ENCODE measurements at regions not wholly inside any gene's neighbourhood (a gene's known extent, or its start where the extent isn't known, plus 50 kb on each side); places are given as distances from the start of the nearest gene placed in this dataset.

GRCh38 chr2:40037303-40037702 lies 258.2 kb upstream of the THUMPD2 start:
- TF ChIP-seq TAF1 (IDR thresholded peaks at IDR 0.05; ENCODE audit: borderline replicate concordance, insufficient read depth, low read length): no peak
- no peak for TF ChIP-seq POLR2AphosphoS5 (IDR thresholded peaks at IDR 0.05; ENCODE audit: low read depth, low read length)
- TF ChIP-seq FOXP2 (optimal IDR thresholded peaks at IDR 0.05; ENCODE audit: borderline replicate concordance, extremely low read depth, extremely low read length, insufficient read depth): no peak
- no peak for TF ChIP-seq SIN3A (IDR thresholded peaks at IDR 0.05; ENCODE audit: borderline replicate concordance, insufficient read depth, low read length)
- TF ChIP-seq REST (IDR thresholded peaks at IDR 0.05; ENCODE audit: insufficient read depth in 1 of 2, low read depth in 2 of 2, low read length in 2 of 2): no peak

- TF ChIP-seq SIN3A (IDR thresholded peaks at IDR 0.05; ENCODE audit: borderline replicate concordance, insufficient read depth, low read length) (no peak), FOXP2 (optimal IDR thresholded peaks at IDR 0.05; ENCODE audit: borderline replicate concordance, extremely low read depth, extremely low read length, insufficient read depth) (no peak), REST (IDR thresholded peaks at IDR 0.05; ENCODE audit: insufficient read depth in 1 of 2, low read depth in 2 of 2, low read length in 2 of 2) (no peak), POLR2AphosphoS5 (IDR thresholded peaks at IDR 0.05; ENCODE audit: low read depth, low read length) (no peak)
Measured at GRCh38 chr2:40036241-40036640, 257.2 kb upstream of the THUMPD2 start.

- TF ChIP-seq SIN3A (IDR thresholded peaks at IDR 0.05; ENCODE audit: borderline replicate concordance, insufficient read depth, low read length) (no peak), TAF1 (IDR thresholded peaks at IDR 0.05; ENCODE audit: borderline replicate concordance, insufficient read depth, low read length) (no peak), FOXP2 (optimal IDR thresholded peaks at IDR 0.05; ENCODE audit: borderline replicate concordance, extremely low read depth, extremely low read length, insufficient read depth) (no peak), POLR2AphosphoS5 (IDR thresholded peaks at IDR 0.05; ENCODE audit: low read depth, low read length) (no peak), REST (IDR thresholded peaks at IDR 0.05; ENCODE audit: insufficient read depth in 1 of 2, low read depth in 2 of 2, low read length in 2 of 2) (no peak)
Measured at GRCh38 chr2:40034801-40035200, 255.7 kb upstream of the THUMPD2 start.

- TF ChIP-seq FOXP2 (optimal IDR thresholded peaks at IDR 0.05; ENCODE audit: borderline replicate concordance, extremely low read depth, extremely low read length, insufficient read depth) (no peak), POLR2AphosphoS5 (IDR thresholded peaks at IDR 0.05; ENCODE audit: low read depth, low read length) (no peak), SIN3A (IDR thresholded peaks at IDR 0.05; ENCODE audit: borderline replicate concordance, insufficient read depth, low read length) (no peak), TAF1 (IDR thresholded peaks at IDR 0.05; ENCODE audit: borderline replicate concordance, insufficient read depth, low read length) (no peak), REST (IDR thresholded peaks at IDR 0.05; ENCODE audit: insufficient read depth in 1 of 2, low read depth in 2 of 2, low read length in 2 of 2) (peak in 1 of 2 experiments; percentile 65; a peak in 1 of 4 replicates)
Measured at GRCh38 chr2:40034198-40034597, 255.1 kb upstream of the THUMPD2 start.

GRCh38 chr2:40033781-40034180 lies 254.7 kb upstream of the THUMPD2 start:
- TF ChIP-seq REST (IDR thresholded peaks at IDR 0.05; ENCODE audit: insufficient read depth in 1 of 2, low read depth in 2 of 2, low read length in 2 of 2) (no peak), TAF1 (IDR thresholded peaks at IDR 0.05; ENCODE audit: borderline replicate concordance, insufficient read depth, low read length) (no peak)
